Esophagus squamous epithelium (tissue), 5 donors: ENCODE measurements at regions not wholly inside any gene's neighbourhood (a gene's known extent, or its start where the extent isn't known, plus 50 kb on each side); places are given as distances from the start of the nearest gene placed in this dataset.

Source experiments
- DNase-seq: peaks from one replicate; lab custom pipeline; 2025; lab: John Stamatoyannopoulos, UW
- H3K27ac ChIP-seq, 4 donors: fragments of 200-600 bp; sonication (generic); one replicate each; pipeline ENCODE4 v1.5.1; 2016 to 2019; ENCODE audit warnings: mild to moderate bottlenecking in 1 of 4
- H3K27me3 ChIP-seq, 4 donors: fragments of 200-600 bp; sonication (generic); 1 replicate in 3 of 4; 2 replicates in 1 of 4; pipeline versions ENCODE4 v1.5.1 to v1.6.0; 2017 to 2021; ENCODE audit warnings: antibody characterized with exemption in 1 of 4
- H3K36me3 ChIP-seq, 3 donors: fragments of 200-600 bp; sonication (generic); one replicate each; pipeline ENCODE4 v1.5.1; 2016 to 2019
- H3K4me1 ChIP-seq, 3 donors: fragments of 200-600 bp; sonication (generic); one replicate each; pipeline ENCODE4 v1.5.1; 2017 to 2019
- H3K4me3 ChIP-seq, 4 donors: fragments of 200-600 bp; sonication (generic); 1 replicate in 3 of 4; 2 replicates in 1 of 4; pipeline ENCODE4 v1.5.1; 2016 to 2019; ENCODE audit warnings: mild to moderate bottlenecking in 2 of 4, moderate library complexity in 1 of 4
- H3K9me3 ChIP-seq, 3 donors: fragments of 200-600 bp; sonication (generic); one replicate each; pipeline ENCODE4 v1.5.1; 2016 to 2019
- CTCF ChIP-seq, 6 experiments: fragments of 450-650 bp in 4 of 6; fragments of 200-600 bp in 2 of 6; sonication (generic) in 2 of 6; IDR thresholded peaks; one replicate each; pipeline ENCODE4 v1.5.1; 2016 to 2019; ENCODE audit warnings: antibody characterized with exemption in 6 of 6, mild to moderate bottlenecking in 4 of 6, moderate library complexity in 4 of 6
- POLR2A ChIP-seq, 4 donors: fragments of 450-650 bp; IDR thresholded peaks; one replicate each; pipeline ENCODE4 v1.6.1; 2017; ENCODE audit warnings: antibody characterized with exemption in 4 of 4, mild to moderate bottlenecking in 4 of 4, moderate library complexity in 3 of 4
- WGBS, 2 donors: methylation state at CpG; one replicate each; pipeline ENCODE4 v1.1.5; 2018; 5-methylcytosine and 5-hydroxymethylcytosine counted together
- intact Hi-C: fragments of 100-400 bp; cut with DNase I; formaldehyde crosslinking; loops from one replicate; pipeline ENCODE4 v1.15.0; 2022
- donor health status: DM: yes; HTN: yes; CAD: no.

GRCh38 chr17:72370819-72371218 lies 250.0 kb downstream of the SOX9 start:
- Histone ChIP-seq H3K36me3 (no peaks in the 10 kb centered on the region), H3K9me3 (no peaks in the 10 kb centered on the region), H3K27ac (no peak overlapping the region), H3K4me3 (no peak overlapping the region), H3K4me1 (peaks cover 0 to 15% (median 0%) of the 10 kb centered on the region in 3 donors), H3K27me3 (no peaks in the 10 kb centered on the region)
- intact Hi-C loops: no loop called here
- TF ChIP-seq POLR2A (IDR thresholded peaks at IDR 0.05) (no peak), CTCF (IDR thresholded peaks at IDR 0.05) (no peak)
- 61 to 86% methylated on average over 1 to 3 of the region's 4 CpGs for WGBS, 2 donors
- no peak for DNase-seq

GRCh38 chr17:72372185-72372584 lies 251.4 kb downstream of the SOX9 start:
- no peaks in the 10 kb centered on the region for H3K36me3 ChIP-seq
- WGBS, 2 donors: 44 to 65% methylated on average over 2 of the region's 10 CpGs
- H3K4me3 ChIP-seq: no peak overlapping the region
- TF ChIP-seq CTCF (IDR thresholded peaks at IDR 0.05) (no peak), POLR2A (IDR thresholded peaks at IDR 0.05) (no peak)
- H3K27me3 ChIP-seq: no peaks in the 10 kb centered on the region
- no peak overlapping the region for H3K27ac ChIP-seq
- DNase-seq: no peak
- intact Hi-C loops: no loop called here
- no peaks in the 10 kb centered on the region for H3K9me3 ChIP-seq
- H3K4me1 ChIP-seq: peaks cover 0 to 15% (median 0%) of the 10 kb centered on the region in 3 donors

GRCh38 chr17:72373910-72374741 lies 253.3 kb downstream of the SOX9 start:
- no peaks in the 10 kb centered on the region for H3K36me3 ChIP-seq
- no peak overlapping the region for H3K4me3 ChIP-seq
- no peak for DNase-seq
- intact Hi-C loops: no loop called here
- no peak for TF ChIP-seq POLR2A (IDR thresholded peaks at IDR 0.05)
- no peak for TF ChIP-seq CTCF (IDR thresholded peaks at IDR 0.05)
- peaks cover 0 to 3% (median 0%) of the 10 kb centered on the region in 4 donors for H3K27me3 ChIP-seq
- H3K4me1 ChIP-seq: peaks cover 0 to 15% (median 0%) of the 10 kb centered on the region in 3 donors
- H3K9me3 ChIP-seq: no peaks in the 10 kb centered on the region
- 64 to 67% methylated on average over 4 to 7 of the region's 13 CpGs for WGBS, 2 donors
- H3K27ac ChIP-seq: no peak overlapping the region

- intact Hi-C loops: no loop called here
- Histone ChIP-seq H3K4me1 (peaks cover 0 to 10% (median 0%) of the 10 kb centered on the region in 3 donors), H3K36me3 (no peaks in the 10 kb centered on the region), H3K27me3 (peaks cover 0 to 3% (median 0%) of the 10 kb centered on the region in 4 donors), H3K9me3 (no peaks in the 10 kb centered on the region), H3K4me3 (no peak overlapping the region), H3K27ac (no peak overlapping the region)
- TF ChIP-seq CTCF (IDR thresholded peaks at IDR 0.05) (no peak), POLR2A (IDR thresholded peaks at IDR 0.05) (no peak)
- WGBS, 2 donors: 69 to 71% methylated on average over 15 to 16 of the region's 16 CpGs
- DNase-seq: no peak
Measured at GRCh38 chr17:72376526-72377345, 255.9 kb downstream of the SOX9 start.
